HL-60 (cell line): ENCODE measurements at regions not wholly inside any gene's neighbourhood (a gene's known extent, or its start where the extent isn't known, plus 50 kb on each side); places are given as distances from the start of the nearest gene placed in this dataset.

ENCODE experiments used
- DNase-seq, 2 experiments: peaks; one replicate each; pipeline ENCODE4 v3.0.0-alpha.2; 2010 to 2020; ENCODE audit warnings: low read depth in 1 of 2, low spot score in 1 of 2
- H3K27ac ChIP-seq: fragments of 250-450 bp; sonication (Bioruptor Pico); replicated peaks from 2 replicates; pipeline ENCODE4 v1.5.1; 2020; ENCODE audit warnings: mild to moderate bottlenecking, moderate library complexity
- H3K27me3 ChIP-seq: fragments of 250-450 bp; sonication (Bioruptor Pico); 2 replicates; pipeline ENCODE4 v1.5.1; 2021; ENCODE audit warnings: mild to moderate bottlenecking, moderate library complexity; ENCODE audit not compliant: insufficient read depth, poor library complexity, severe bottlenecking
- H3K4me3 ChIP-seq: replicated peaks from 2 replicates; pipeline ENCODE4 v1.5.1; 2011; ENCODE audit warnings: mild to moderate bottlenecking, control low read depth, low read length; ENCODE audit not compliant: insufficient read depth
- CTCF ChIP-seq: IDR thresholded peaks from one replicate; pipeline ENCODE4 v1.5.1; 2011; ENCODE audit warnings: low read length, control low read depth, inconsistent platforms; ENCODE audit not compliant: insufficient read depth
- GABPA ChIP-seq: IDR thresholded peaks from 2 replicates; pipeline ENCODE4 v1.6.1; 2012; ENCODE audit warnings: low read depth
- POLR2AphosphoS5 ChIP-seq: IDR thresholded peaks from 2 replicates; pipeline ENCODE4 v1.6.1; 2012; ENCODE audit warnings: low read depth
- REST ChIP-seq: IDR thresholded peaks from 2 replicates; pipeline ENCODE4 v1.6.1; 2012; ENCODE audit warnings: low read depth; ENCODE audit not compliant: insufficient replicate concordance
- SPI1 ChIP-seq: IDR thresholded peaks from 2 replicates; pipeline ENCODE4 v1.6.1; 2012; ENCODE audit warnings: low read depth, mild to moderate bottlenecking, borderline replicate concordance

- no peak overlapping the region for H3K27ac ChIP-seq
- TF ChIP-seq POLR2AphosphoS5 (no peak), SPI1 (no peak), CTCF (no peak), REST (no peak), GABPA (no peak)
- H3K4me3 ChIP-seq: no peak overlapping the region
- no peaks in the 10 kb centered on the region for H3K27me3 ChIP-seq
- no peak for DNase-seq
These were observed 122.8 kb downstream of the C6orf118 start for GRCh38 chr6:165186441-165187205.

DNA sequence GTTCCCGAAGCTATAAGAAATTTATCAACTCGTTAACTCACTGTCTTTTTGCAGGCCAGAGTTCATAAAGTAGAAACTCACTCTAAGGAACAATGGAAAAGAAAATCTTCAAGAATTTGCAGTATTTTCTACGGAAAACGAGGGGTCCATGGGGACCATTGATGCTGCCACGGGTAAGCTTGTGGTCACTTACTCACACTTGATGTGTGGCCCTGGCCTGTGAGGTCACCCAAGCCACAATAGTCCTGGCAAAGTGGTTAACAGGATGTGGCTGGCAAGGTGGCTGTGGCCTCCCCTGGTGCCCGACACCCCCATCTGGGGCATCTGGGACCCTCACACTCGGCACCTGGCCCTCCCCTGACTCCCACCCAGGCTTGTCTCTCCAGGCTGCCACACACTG is 123.4 kb downstream of the C6orf118 start:
- no peak for DNase-seq
- H3K4me3 ChIP-seq: no peak overlapping the region
- no peak overlapping the region for H3K27ac ChIP-seq
- TF ChIP-seq CTCF: no peak
- no peak for TF ChIP-seq GABPA
- TF ChIP-seq REST: no peak
- TF ChIP-seq POLR2AphosphoS5: no peak
- TF ChIP-seq SPI1: no peak
- H3K27me3 ChIP-seq: no peaks in the 10 kb centered on the region

GRCh38 chr6:165184192-165184979 is 125.0 kb downstream of the C6orf118 start:
- Histone ChIP-seq H3K27ac (peak overlapping the region; percentile 41), H3K4me3 (no peak overlapping the region), H3K27me3 (no peaks in the 10 kb centered on the region)
- TF ChIP-seq CTCF (no peak), POLR2AphosphoS5 (no peak), REST (no peak), SPI1 (no peak)
- peak in 1 of 2 experiments; percentile 52 for DNase-seq
